ENCODE measurements at regions not wholly inside any gene's neighbourhood (a gene's known extent, or its start where the extent isn't known, plus 50 kb on each side); places are given as distances from the start of the nearest gene placed in this dataset.

DNA sequence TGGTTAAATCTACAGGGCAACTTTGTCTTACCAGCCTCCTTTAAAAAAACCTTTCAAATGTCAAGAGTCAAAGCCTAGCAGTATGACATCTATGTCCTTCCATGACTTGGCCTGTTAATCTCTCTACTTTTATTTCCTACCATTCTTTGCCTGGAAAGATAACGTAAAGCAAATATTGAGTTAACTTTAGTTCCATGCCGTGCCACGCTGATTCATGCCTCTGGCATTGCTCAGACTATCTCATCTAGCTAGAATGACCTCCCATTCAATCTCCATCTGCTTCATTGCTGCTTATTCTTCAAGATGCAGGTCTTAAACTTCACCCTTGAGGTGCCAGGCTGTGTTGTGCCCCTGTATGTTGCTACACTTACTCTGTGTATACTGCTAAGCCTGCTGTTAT, 729.8 kb downstream of the EFNA5 start:
- TF ChIP-seq, protein P1, sequence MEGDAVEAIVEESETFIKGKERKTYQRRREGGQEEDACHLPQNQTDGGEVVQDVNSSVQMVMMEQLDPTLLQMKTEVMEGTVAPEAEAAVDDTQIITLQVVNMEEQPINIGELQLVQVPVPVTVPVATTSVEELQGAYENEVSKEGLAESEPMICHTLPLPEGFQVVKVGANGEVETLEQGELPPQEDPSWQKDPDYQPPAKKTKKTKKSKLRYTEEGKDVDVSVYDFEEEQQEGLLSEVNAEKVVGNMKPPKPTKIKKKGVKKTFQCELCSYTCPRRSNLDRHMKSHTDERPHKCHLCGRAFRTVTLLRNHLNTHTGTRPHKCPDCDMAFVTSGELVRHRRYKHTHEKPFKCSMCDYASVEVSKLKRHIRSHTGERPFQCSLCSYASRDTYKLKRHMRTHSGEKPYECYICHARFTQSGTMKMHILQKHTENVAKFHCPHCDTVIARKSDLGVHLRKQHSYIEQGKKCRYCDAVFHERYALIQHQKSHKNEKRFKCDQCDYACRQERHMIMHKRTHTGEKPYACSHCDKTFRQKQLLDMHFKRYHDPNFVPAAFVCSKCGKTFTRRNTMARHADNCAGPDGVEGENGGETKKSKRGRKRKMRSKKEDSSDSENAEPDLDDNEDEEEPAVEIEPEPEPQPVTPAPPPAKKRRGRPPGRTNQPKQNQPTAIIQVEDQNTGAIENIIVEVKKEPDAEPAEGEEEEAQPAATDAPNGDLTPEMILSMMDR (conservative IDR thresholded peaks at IDR 0.05; ENCODE audit: low read length), result no peak
- TF ChIP-seq EZH2phosphoT487 (IDR thresholded peaks at IDR 0.05; ENCODE audit: borderline replicate concordance, low read depth, low read length), result no peak
